ENCODE measurements at regions not wholly inside any gene's neighbourhood (a gene's known extent, or its start where the extent isn't known, plus 50 kb on each side); places are given as distances from the start of the nearest gene placed in this dataset.

GRCh38 chr10:35926846-35927245 lies 284.8 kb upstream of the FZD8 start:
- H2BK12ac ChIP-seq (ENCODE audit: low read depth, low read length): no peak overlapping the region
- H2AFZ ChIP-seq (ENCODE audit: low read length): no peak overlapping the region
- no peak overlapping the region for H2BK20ac ChIP-seq (ENCODE audit: low read length)
- H3K56ac ChIP-seq (replicated peaks; ENCODE audit: insufficient read length, low read depth, low read length): no peak overlapping the region
- no peaks in the 10 kb centered on the region for H3K27me3 ChIP-seq (replicated peaks in 1 of 4; ENCODE audit: control insufficient read depth in 3 of 4, extremely low read depth in 1 of 4, insufficient read depth in 3 of 4, low read length in 3 of 4)
- no peak overlapping the region for H3K27ac ChIP-seq (ENCODE audit: low read depth, low read length)
- no peak overlapping the region for H4K8ac ChIP-seq (ENCODE audit: extremely low read depth, insufficient read depth, low read length)
- H3K4me2 ChIP-seq (ENCODE audit: insufficient read depth in 1 of 2, low read depth in 2 of 2, low read length in 2 of 2): no peak overlapping the region
- H2BK5ac ChIP-seq (ENCODE audit: low read depth, low read length): no peak overlapping the region
- no peaks in the 10 kb centered on the region for H3K79me2 ChIP-seq (ENCODE audit: control insufficient read depth in 1 of 2, insufficient read depth in 2 of 2, low read length in 2 of 2)
- no peak overlapping the region for H3K14ac ChIP-seq (ENCODE audit: insufficient read length)
- POLR2A ChIA-PET (ENCODE audit: partially characterized antibody): no interaction called here
- CTCF ChIA-PET (ENCODE audit: partially characterized antibody): no interaction called here
- no peak overlapping the region for H2BK120ac ChIP-seq (replicated peaks; ENCODE audit: low read depth, low read length)
- H3K79me1 ChIP-seq (ENCODE audit: low read depth, low read length): no peaks in the 10 kb centered on the region
- no peak overlapping the region for H4K91ac ChIP-seq (replicated peaks; ENCODE audit: insufficient read length, low read length)
- FAIRE-seq (no peak), DNase-seq (ENCODE audit: low read depth in 1 of 2, low spot score in 2 of 2) (no peak)
- H2BK15ac ChIP-seq (ENCODE audit: low read length): no peak overlapping the region
- H3K23me2 ChIP-seq (ENCODE audit: low read depth, low read length): no peaks in the 10 kb centered on the region
- H3K4me1 ChIP-seq (replicated peaks in 1 of 4; ENCODE audit: control insufficient read depth in 3 of 4, insufficient read depth in 4 of 4, low read length in 3 of 4): peaks cover 0 to 10% (median 3%) of the 10 kb centered on the region in 4 experiments; a peak in 4 of 7 replicates
- H3K9ac ChIP-seq (replicated peaks in 1 of 4; ENCODE audit: extremely low read depth in 1 of 4, low read depth in 3 of 4, low read length in 3 of 4): no peak overlapping the region
- H3K18ac ChIP-seq (ENCODE audit: extremely low read depth, low read length): no peak overlapping the region
- H3K36me3 ChIP-seq (ENCODE audit: control insufficient read depth in 2 of 4, insufficient read depth in 4 of 4, low read length in 3 of 4): no peaks in the 10 kb centered on the region
- no peak overlapping the region for H3K4me3 ChIP-seq (ENCODE audit: extremely low read depth in 1 of 4, insufficient read depth in 2 of 4, low read depth in 3 of 4, low read length in 4 of 4)
- no peak overlapping the region for H3K4ac ChIP-seq (replicated peaks; ENCODE audit: insufficient read length, low read depth, low read length)
- H2AK5ac ChIP-seq (ENCODE audit: low read depth, low read length): no peak overlapping the region
- H4K20me1 ChIP-seq (replicated peaks in 1 of 2; ENCODE audit: control insufficient read depth in 1 of 2, insufficient read depth in 2 of 2, low read length in 2 of 2): no peaks in the 10 kb centered on the region
- H3K9me3 ChIP-seq (ENCODE audit: insufficient read depth in 2 of 2, low read depth in 1 of 2, low read length in 1 of 2): no peaks in the 10 kb centered on the region
- no peak overlapping the region for H3K23ac ChIP-seq (ENCODE audit: insufficient read length)
- no peak overlapping the region for H4K5ac ChIP-seq (ENCODE audit: insufficient read length, low read depth, low read length)
- 95% methylated on average over 1 of the region's 1 CpG; no CpG with 5 or more reads in 1 of the 2 experiments for WGBS, 2 experiments (ENCODE audit: extremely low coverage in 1 of 2, insufficient coverage in 1 of 2, insufficient read length in 1 of 2, insufficient replicate concordance in 2 of 2, low coverage in 1 of 2, low lambda C conversion rate in 2 of 2, missing lambda C conversion rate in 1 of 2)
- no peak for TF ChIP-seq SP4 (IDR thresholded peaks at IDR 0.05; ENCODE audit: low read length)
- TF ChIP-seq ZNF274 (IDR thresholded peaks at IDR 0.05; ENCODE audit: borderline replicate concordance, extremely low read depth, low read length): no peak
- no peak for TF ChIP-seq CHD1 (IDR thresholded peaks at IDR 0.05; ENCODE audit: low read depth, low read length)
- no peak for TF ChIP-seq TAF7 (optimal IDR thresholded peaks at IDR 0.05; ENCODE audit: borderline replicate concordance, low read depth, low read length)
- TF ChIP-seq SRF (IDR thresholded peaks at IDR 0.05; ENCODE audit: low read depth, low read length): no peak
- TF ChIP-seq KDM4A (IDR thresholded peaks at IDR 0.05; ENCODE audit: low read depth, low read length, severe bottlenecking): no peak
- no peak for TF ChIP-seq ATF2 (IDR thresholded peaks at IDR 0.05; ENCODE audit: low read length)
- no peak for TF ChIP-seq POLR2A (IDR thresholded peaks at IDR 0.05; ENCODE audit: control extremely low read depth in 1 of 2, low read depth in 2 of 2, low read length in 2 of 2)
- no peak for TF ChIP-seq EP300 (IDR thresholded peaks at IDR 0.05; ENCODE audit: borderline replicate concordance in 1 of 2, low read depth in 2 of 2, low read length in 2 of 2)
- no peak for TF ChIP-seq SIN3A (conservative IDR thresholded peaks at IDR 0.05 in 1 of 2, IDR thresholded peaks at IDR 0.05 in 1 of 2; ENCODE audit: low read depth in 1 of 2, low read length in 2 of 2)
- TF ChIP-seq EZH2 (IDR thresholded peaks at IDR 0.05; ENCODE audit: low read depth, low read length, severe bottlenecking): no peak
- TF ChIP-seq CBX5 (IDR thresholded peaks at IDR 0.05; ENCODE audit: low read depth, low read length): no peak
- no peak for TF ChIP-seq RBBP5 (IDR thresholded peaks at IDR 0.05; ENCODE audit: borderline replicate concordance, low read depth, low read length)
- no peak for TF ChIP-seq BACH1 (IDR thresholded peaks at IDR 0.05; ENCODE audit: low read length)
